ENCODE measurements at regions not wholly inside any gene's neighbourhood (a gene's known extent, or its start where the extent isn't known, plus 50 kb on each side); places are given as distances from the start of the nearest gene placed in this dataset.

DNA sequence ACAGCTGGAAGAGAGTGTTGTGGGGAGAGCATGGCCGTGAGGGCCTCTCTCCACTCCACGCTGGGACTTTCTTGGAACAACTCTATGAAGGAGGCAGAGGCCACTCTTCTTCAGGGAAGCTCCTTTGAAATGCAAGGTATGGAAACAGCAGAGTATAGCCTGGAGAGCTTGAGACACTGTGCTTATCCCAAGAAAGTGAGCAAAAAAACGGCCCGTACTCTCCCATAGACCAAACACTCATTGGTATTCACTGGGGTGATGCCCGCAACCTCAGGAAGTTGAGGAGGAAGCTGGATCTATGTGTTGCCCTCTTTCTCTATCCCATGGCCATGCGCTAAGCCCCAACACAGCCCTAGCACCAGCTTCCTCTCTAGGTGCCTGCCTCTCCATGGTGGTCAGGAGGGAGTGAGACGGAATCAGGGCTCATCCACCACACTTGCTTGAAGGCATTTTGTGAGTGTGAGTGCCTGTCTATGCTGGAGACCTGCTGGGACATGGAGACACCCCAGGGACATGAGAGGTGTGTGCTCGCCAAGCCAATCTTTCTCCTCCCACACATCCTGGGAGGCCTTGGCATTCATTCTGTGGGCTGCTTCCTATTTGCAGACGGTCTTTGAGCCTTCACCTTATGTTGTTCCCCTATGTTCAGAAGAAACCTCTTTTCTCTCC is 616.6 kb downstream of the IRX1 start:
- TF ChIP-seq CTCF (IDR thresholded peaks at IDR 0.05), result no peak
- Histone ChIP-seq H3K9me3 (ENCODE audit: control insufficient read depth, low read length) (no peaks in the 10 kb centered on the region), H3K36me3 (ENCODE audit: control insufficient read depth, insufficient read depth, low read length) (no peaks in the 10 kb centered on the region), H3K27me3 (ENCODE audit: control insufficient read depth, insufficient read depth, low read length) (no peaks in the 10 kb centered on the region), H3K4me3 (ENCODE audit: low read depth, low read length) (no peak overlapping the region), H3K79me2 (no peaks in the 10 kb centered on the region), H3K27ac (no peak overlapping the region), H3K4me2 (ENCODE audit: low read length) (no peak overlapping the region), H3K9ac (no peak overlapping the region), H3K4me1 (no peaks in the 10 kb centered on the region), H2AFZ (no peak overlapping the region)

DNA sequence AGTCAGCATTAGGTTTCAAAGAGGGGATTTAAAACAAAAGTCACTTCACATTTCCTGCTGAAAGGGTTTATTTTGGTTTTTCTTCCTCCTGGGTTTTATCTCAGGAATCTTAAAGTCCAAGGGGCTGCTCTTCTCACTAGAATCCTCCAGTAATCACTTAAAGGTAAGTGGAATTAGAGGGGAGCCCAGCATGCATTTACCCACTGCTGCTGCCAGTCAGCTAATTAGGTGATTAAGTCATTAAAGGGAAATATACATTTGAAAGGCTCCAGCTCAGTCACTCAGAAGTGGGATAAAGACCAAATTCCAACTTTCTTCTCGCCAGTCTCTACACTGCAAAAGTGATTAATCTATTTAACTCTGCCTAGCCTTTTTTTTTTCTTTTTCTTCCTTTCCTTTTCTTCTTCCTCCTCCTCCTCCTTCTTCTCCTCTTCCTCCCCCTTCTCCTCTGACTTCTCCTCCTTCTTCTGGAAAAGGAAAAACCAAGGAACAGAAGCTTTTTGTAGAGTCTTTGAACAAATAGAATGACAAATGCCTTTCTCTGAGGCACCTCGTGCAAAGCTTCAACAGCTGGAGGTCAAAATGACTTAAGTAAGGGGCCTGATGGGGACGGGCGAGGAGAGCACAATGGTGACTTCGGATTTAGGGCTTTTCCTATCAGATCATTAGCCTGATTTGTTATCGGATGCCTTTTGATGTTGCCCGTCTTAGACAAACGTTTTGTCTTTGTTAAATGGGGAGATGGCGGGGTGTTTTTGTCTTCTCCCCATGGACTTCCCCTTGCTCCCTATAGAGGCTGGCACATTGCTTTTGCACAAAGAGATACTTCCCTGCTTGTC is 617.6 kb downstream of the IRX1 start:
- H3K27me3 ChIP-seq (ENCODE audit: control insufficient read depth, insufficient read depth, low read length), result no peaks in the 10 kb centered on the region
- H3K4me1 ChIP-seq, result no peaks in the 10 kb centered on the region
- H3K4me3 ChIP-seq (ENCODE audit: low read depth, low read length), result no peak overlapping the region
- H2AFZ ChIP-seq, result no peak overlapping the region
- no peak overlapping the region for H3K27ac ChIP-seq
- no peak overlapping the region for H3K9ac ChIP-seq
- TF ChIP-seq CTCF (IDR thresholded peaks at IDR 0.05), result no peak
- no peaks in the 10 kb centered on the region for H3K79me2 ChIP-seq
- H3K9me3 ChIP-seq (ENCODE audit: control insufficient read depth, low read length), result no peaks in the 10 kb centered on the region
- H3K4me2 ChIP-seq (ENCODE audit: low read length), result no peak overlapping the region
- H3K36me3 ChIP-seq (ENCODE audit: control insufficient read depth, insufficient read depth, low read length), result no peaks in the 10 kb centered on the region

DNA sequence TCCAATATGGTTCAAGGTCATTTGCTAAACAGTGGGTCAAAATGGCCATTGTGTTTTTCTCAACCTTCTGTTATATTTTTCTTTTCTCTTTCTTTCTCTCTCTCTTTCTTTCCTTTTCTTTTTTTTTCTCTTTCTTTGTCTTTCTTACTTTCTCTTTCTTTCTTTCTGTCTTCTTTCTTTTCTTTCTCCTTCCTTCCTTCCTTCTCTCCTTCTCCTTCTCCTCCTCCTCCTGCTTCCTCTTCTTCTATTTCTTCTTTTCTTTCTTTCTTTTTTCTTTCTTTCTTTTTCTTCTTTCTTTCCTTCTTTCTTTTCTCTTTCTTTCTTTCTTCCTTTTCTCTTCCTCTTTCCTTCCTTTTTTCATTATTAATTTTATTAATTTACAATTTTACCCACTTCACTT is 619.5 kb downstream of the IRX1 start:
- Histone ChIP-seq H3K9me3 (ENCODE audit: control insufficient read depth, low read length) (no peaks in the 10 kb centered on the region), H3K27me3 (ENCODE audit: control insufficient read depth, insufficient read depth, low read length) (no peaks in the 10 kb centered on the region), H3K4me3 (ENCODE audit: low read depth, low read length) (no peak overlapping the region), H3K79me2 (no peaks in the 10 kb centered on the region), H3K4me1 (no peaks in the 10 kb centered on the region), H3K36me3 (ENCODE audit: control insufficient read depth, insufficient read depth, low read length) (no peaks in the 10 kb centered on the region), H3K4me2 (ENCODE audit: low read length) (no peak overlapping the region), H2AFZ (no peak overlapping the region), H3K9ac (no peak overlapping the region), H3K27ac (no peak overlapping the region)
- no peak for TF ChIP-seq CTCF (IDR thresholded peaks at IDR 0.05)

DNA sequence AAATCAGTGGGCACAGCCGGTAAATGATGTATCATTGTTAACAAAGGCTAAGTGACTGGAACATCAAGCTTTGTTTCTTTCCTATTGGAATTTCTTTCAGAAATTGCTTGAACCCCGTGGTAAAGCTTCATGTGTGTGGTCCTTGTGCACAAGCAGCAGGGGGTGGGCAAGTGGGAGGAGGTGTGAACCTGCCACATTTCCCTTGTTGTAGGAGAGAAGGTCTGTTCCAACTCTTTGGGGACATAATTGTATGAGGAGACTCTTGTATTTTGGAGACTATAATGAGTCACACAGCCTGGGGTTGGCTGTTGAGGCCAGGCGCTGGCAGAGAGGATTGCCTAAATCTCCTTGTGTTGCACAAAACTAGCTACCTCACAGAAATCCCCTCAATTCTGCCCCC is 620.5 kb downstream of the IRX1 start:
- Histone ChIP-seq H3K9me3 (ENCODE audit: control insufficient read depth, low read length) (no peaks in the 10 kb centered on the region), H3K9ac (no peak overlapping the region), H2AFZ (no peak overlapping the region), H3K4me1 (no peaks in the 10 kb centered on the region), H3K4me2 (ENCODE audit: low read length) (no peak overlapping the region), H3K27ac (no peak overlapping the region), H3K27me3 (ENCODE audit: control insufficient read depth, insufficient read depth, low read length) (no peaks in the 10 kb centered on the region), H3K36me3 (ENCODE audit: control insufficient read depth, insufficient read depth, low read length) (no peaks in the 10 kb centered on the region), H3K79me2 (no peaks in the 10 kb centered on the region), H3K4me3 (ENCODE audit: low read depth, low read length) (no peak overlapping the region)
- no peak for TF ChIP-seq CTCF (IDR thresholded peaks at IDR 0.05)
